NOMO-1 treated with DMSO at 0.1 percent for 48 hours (cell line): ENCODE measurements at regions not wholly inside any gene's neighbourhood (a gene's known extent, or its start where the extent isn't known, plus 50 kb on each side); places are given as distances from the start of the nearest gene placed in this dataset.
"Not testable (repeated sequence)": the region's sequence is repeated elsewhere in the genome, so short reads cannot be mapped to it uniquely, and the experiment has no call there.

ENCODE experiments used
- DNase-seq: peaks from one replicate; lab custom pipeline; 2025; ENCODE audit not compliant: unreplicated experiment; lab: John Stamatoyannopoulos, UW

DNA sequence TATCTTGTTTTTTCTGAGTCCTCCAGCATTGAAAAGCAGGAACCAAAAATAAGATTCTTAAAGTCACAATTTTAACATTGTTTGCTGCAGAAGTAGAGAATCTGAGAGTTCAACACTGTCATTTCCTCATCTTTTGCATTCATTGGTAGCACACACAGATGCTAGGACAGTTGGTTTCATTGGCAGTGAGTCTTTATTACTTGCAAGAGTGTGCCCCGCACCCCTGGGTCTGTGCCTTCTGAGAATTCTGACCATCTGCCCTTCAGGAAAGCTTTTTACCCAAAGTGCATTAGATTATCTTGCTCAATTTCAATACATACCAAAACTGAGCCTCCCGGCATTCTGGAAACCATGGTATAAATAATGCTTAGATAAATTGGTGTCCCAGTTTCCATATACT lies 247.7 kb upstream of the SLITRK1 start:
- DNase-seq: no peak

GRCh38 chr13:84127597-84128128 lies 245.4 kb upstream of the SLITRK1 start:
- DNase-seq: no peak

GRCh38 chr13:84126671-84127171 lies 244.4 kb upstream of the SLITRK1 start:
- no peak for DNase-seq

GRCh38 chr13:84121456-84121855 lies 239.2 kb upstream of the SLITRK1 start:
- no peak for DNase-seq

DNA sequence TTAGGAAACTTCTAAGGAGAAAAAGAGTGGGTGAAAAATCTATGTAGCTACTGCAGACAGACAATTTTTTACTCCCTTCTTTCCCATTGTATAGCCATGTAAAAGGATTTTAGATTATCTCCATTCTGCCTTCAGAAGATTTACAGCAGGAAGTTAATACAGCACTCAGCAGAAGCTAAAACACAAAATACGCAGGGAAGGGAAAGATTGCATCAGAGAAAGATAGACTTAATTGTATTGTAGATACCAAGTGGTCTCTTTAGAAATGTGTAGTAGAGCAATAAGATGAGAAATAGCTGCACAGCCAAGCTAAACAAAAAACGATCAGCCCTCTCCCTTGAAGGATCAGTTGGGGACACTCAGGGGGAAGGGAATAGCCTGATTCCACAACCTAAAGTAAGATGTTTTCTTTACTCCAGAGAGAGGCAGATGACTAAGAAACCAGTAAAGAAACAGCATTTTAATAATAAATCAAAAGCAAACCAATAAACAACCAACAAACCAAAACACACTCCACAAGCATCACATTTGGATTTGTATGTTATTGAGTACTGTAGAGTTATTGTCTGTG lies 236.7 kb upstream of the SLITRK1 start:
- DNase-seq: no peak

GRCh38 chr13:84098273-84098672 lies 216.0 kb upstream of the SLITRK1 start:
- no peak for DNase-seq

- DNase-seq: no peak
Observed at GRCh38 chr13:84097148-84097547, 214.9 kb upstream of the SLITRK1 start.

- DNase-seq: no peak
Observed at GRCh38 chr13:84096216-84096615, 213.9 kb upstream of the SLITRK1 start.

- DNase-seq: no peak
Observed at GRCh38 chr13:84088996-84089395, 206.7 kb upstream of the SLITRK1 start.

GRCh38 chr13:84086847-84087162 lies 204.5 kb upstream of the SLITRK1 start:
- DNase-seq: no peak

- not testable (repeated sequence) for DNase-seq
Observed at GRCh38 chr13:84086098-84086846, 204.0 kb upstream of the SLITRK1 start.

DNA sequence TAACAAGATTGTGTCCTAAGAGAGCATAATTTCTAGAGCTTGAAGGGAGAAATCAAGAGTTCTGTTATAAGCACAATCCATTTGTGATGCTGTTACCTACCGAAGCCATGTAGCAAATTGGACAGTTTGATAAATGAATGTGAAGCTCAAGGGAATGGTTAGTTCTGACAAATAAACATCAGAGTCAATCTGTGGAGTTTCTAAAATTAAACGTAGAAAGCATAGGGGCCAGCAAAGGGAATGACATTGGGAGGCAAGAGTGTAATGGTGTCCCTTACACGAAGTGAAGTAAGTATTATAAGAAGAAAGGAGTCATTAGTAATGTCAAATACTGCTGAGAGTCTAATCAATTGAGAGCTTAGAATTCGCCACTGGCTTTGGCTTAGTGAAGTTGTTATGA lies 200.2 kb upstream of the SLITRK1 start:
- no peak for DNase-seq

- DNase-seq: no peak
Observed at GRCh38 chr13:84080748-84081530, 198.7 kb upstream of the SLITRK1 start.

GRCh38 chr13:84077271-84077670 lies 195.0 kb upstream of the SLITRK1 start:
- DNase-seq: no peak

DNA sequence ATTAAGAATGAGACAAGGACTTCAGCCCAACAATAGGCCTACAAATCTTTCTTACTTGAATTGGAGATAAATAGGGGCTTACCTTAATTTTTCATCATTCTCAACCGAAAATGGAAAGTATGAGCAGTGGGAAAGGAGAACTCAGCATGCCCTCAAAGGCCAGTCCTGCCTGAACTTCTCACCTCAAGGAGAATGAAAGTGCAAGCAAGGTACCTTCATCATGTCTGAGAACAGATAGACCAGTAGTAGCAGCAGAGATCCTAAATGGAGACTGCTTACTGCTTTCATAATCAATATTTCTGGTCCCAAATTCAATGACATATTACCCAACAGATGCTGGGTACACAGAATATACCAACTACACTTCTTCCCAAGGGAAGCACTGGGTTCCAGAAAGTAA lies 194.0 kb upstream of the SLITRK1 start:
- DNase-seq: no peak

GRCh38 chr13:84050536-84050935 lies 168.3 kb upstream of the SLITRK1 start:
- no peak for DNase-seq

- DNase-seq: no peak
Observed at GRCh38 chr13:84049443-84050219, 167.4 kb upstream of the SLITRK1 start.

DNA sequence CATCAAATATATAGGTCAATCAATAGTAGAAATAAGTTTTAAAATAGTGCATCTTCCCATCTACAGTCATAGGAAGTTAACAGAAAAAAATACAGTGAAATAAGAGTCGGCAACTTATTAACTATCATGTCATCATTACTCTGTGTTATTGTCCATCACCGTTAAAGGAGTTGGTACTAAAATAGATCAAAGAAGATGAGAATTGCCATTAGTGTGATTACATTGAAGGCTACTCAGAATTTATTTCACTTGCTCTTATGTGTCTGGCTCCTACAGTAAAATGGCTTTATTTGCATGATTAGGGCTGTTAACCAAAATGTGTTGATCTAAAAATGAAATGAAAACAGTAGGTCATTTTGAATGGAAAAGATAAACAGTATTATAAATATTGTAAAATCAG lies 162.5 kb upstream of the SLITRK1 start:
- no peak for DNase-seq

DNA sequence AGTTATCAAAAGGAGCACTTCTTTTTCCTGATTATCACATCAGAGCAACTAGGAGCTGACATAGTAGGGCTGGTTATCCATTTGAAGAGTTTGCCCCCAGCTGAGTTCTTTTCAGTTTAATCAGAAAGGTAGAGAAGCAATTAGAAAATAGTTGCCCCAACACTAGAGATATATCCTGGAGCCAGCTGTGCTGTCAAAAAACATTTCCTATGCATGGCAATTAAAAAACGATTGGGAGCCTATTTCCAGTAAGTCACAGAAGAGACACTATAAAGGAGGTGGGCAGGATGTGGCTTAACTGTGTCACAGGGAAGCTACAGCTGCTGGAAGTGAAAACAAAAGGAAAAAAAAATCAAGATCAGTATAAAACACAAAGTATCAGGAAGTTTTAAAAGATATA lies 155.7 kb upstream of the SLITRK1 start:
- DNase-seq: no peak

GRCh38 chr13:84032116-84032515 lies 149.8 kb upstream of the SLITRK1 start:
- DNase-seq: no peak

- DNase-seq: no peak
Observed at GRCh38 chr13:84031120-84031519, 148.8 kb upstream of the SLITRK1 start.
